MCF 10A (cell line): ENCODE measurements at regions not wholly inside any gene's neighbourhood (a gene's known extent, or its start where the extent isn't known, plus 50 kb on each side); places are given as distances from the start of the nearest gene placed in this dataset.

Experiments
- BruUV-seq: library from RNA; stranded (reverse); fragments of 400-500 nt; replicated peaks from 2 replicates; lab custom pipeline; 2021; lab: Mats Ljungman, UMichigan
- CTCF ChIA-PET: fragments of 300-600 bp; sonication (Branson Sonifier 250); formaldehyde crosslinking; extraction: SDS; loops from one replicate; lab custom pipeline; 2021; ENCODE audit warnings: antibody characterized with exemption, inconsistent platforms; lab: Yijun Ruan, JAX
- POLR2A ChIA-PET: fragments of 300-600, 350-650 bp; sonication (Branson Sonifier 250); formaldehyde crosslinking; extraction: SDS; loops from one replicate; lab custom pipeline; 2020; ENCODE audit warnings: antibody characterized with exemption, inconsistent platforms; lab: Yijun Ruan, JAX
- DNase-seq: peaks from one replicate; pipeline ENCODE4 v3.0.0-alpha.2; 2018; ENCODE audit not compliant: unreplicated experiment
- H3K27ac Mint-ChIP-seq: one replicate; pipeline ENCODE4 v1.8.0; 2022; ENCODE audit warnings: mild to moderate bottlenecking, low read depth, mixed read lengths; ENCODE audit not compliant: unreplicated experiment
- H3K27me3 Mint-ChIP-seq: one replicate; pipeline ENCODE4 v1.8.0; 2022; ENCODE audit warnings: mixed read lengths; ENCODE audit not compliant: insufficient read depth, unreplicated experiment
- H3K36me3 Mint-ChIP-seq: one replicate; pipeline ENCODE4 v1.8.0; 2022; ENCODE audit warnings: mild to moderate bottlenecking, moderate library complexity, mixed read lengths; ENCODE audit not compliant: insufficient read depth, unreplicated experiment
- H3K4me1 Mint-ChIP-seq: one replicate; pipeline ENCODE4 v1.8.0; 2022; ENCODE audit warnings: mixed read lengths; ENCODE audit not compliant: insufficient read depth, unreplicated experiment
- H3K4me3 Mint-ChIP-seq: one replicate; pipeline ENCODE4 v1.8.0; 2022; ENCODE audit warnings: mild to moderate bottlenecking, moderate library complexity, mixed read lengths; ENCODE audit not compliant: unreplicated experiment
- H3K9me3 Mint-ChIP-seq: one replicate; pipeline ENCODE4 v1.8.0; 2022; ENCODE audit warnings: mixed read lengths; ENCODE audit not compliant: unreplicated experiment
- intact Hi-C: fragments of 100-400 bp; cut with micrococcal nuclease; formaldehyde crosslinking; loops from 2 replicates; pipeline ENCODE4 v1.14.1; 2022
- TF ChIP-seq, protein P1 (sequence below): fragments of 200-600 bp; IDR thresholded peaks from one replicate; pipeline ENCODE4 v1.8.0; 2022; ENCODE audit warnings: antibody characterized with exemption, mild to moderate bottlenecking; ENCODE audit not compliant: unreplicated experiment

DNA sequence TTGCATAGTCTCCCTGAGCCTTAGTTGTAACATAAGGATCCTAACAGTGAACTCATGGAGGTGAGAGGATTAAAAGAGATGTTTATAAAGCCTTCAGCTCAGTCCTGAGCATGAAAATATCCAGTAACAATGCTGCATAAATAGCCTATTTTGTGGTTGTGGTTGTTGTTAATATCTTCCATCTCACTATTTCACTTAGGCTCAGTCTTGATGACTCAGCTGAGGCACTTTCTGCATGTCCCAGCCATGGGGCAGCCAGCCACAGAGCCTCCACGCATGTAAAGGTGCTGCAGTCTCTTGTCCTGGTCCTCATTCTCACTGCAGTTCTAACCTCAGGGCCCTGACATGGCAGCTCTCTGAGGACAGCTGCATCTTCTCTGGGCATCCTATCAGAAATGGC, 218.8 kb upstream of the PKDCC start:
- H3K4me3 Mint-ChIP-seq, result no peak overlapping the region
- H3K4me1 Mint-ChIP-seq, result no peaks in the 10 kb centered on the region
- TF ChIP-seq, protein P1, sequence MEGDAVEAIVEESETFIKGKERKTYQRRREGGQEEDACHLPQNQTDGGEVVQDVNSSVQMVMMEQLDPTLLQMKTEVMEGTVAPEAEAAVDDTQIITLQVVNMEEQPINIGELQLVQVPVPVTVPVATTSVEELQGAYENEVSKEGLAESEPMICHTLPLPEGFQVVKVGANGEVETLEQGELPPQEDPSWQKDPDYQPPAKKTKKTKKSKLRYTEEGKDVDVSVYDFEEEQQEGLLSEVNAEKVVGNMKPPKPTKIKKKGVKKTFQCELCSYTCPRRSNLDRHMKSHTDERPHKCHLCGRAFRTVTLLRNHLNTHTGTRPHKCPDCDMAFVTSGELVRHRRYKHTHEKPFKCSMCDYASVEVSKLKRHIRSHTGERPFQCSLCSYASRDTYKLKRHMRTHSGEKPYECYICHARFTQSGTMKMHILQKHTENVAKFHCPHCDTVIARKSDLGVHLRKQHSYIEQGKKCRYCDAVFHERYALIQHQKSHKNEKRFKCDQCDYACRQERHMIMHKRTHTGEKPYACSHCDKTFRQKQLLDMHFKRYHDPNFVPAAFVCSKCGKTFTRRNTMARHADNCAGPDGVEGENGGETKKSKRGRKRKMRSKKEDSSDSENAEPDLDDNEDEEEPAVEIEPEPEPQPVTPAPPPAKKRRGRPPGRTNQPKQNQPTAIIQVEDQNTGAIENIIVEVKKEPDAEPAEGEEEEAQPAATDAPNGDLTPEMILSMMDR, result no peak
- H3K27ac Mint-ChIP-seq, result no peak overlapping the region
- no peaks in the 10 kb centered on the region for H3K9me3 Mint-ChIP-seq
- BruUV-seq, result no TSS peak
- CTCF ChIA-PET, result interaction anchor here (0.7 to 1.6 kb wide), 2 partner anchors 11 to 257 kb away, joined by 3 read pairs; no protein-coding TSS in a partner anchor
- intact Hi-C loops, result no loop called here
- H3K36me3 Mint-ChIP-seq, result no peaks in the 10 kb centered on the region
- DNase-seq, result no peak
- POLR2A ChIA-PET, result no interaction called here
- peaks cover 50% of the 10 kb centered on the region for H3K27me3 Mint-ChIP-seq

DNA sequence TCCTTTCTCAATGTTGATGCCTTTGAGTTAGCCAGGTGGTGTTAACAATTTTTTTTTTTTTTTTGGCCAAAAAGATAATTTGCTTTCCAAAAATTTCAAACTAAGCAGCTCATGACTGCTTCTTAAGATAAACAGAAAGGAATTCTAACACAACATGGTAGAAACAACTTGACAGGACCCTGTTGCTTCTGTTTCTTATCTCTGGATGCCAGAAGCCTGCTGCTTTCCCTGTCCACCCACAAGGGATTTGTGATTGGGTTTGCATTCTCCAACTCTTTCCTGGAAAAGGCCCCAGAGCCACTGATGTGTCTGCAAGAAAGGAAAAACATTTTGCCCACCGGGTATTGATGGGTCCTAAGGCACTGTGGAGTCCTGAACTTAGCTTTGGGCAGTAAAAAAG, 217.2 kb upstream of the PKDCC start:
- BruUV-seq, result no TSS peak
- ChIA-PET CTCF (no interaction called here), POLR2A (no interaction called here)
- intact Hi-C loops, result no loop called here
- DNase-seq, result no peak
- H3K27ac Mint-ChIP-seq, result no peak overlapping the region
- no peak overlapping the region for H3K4me3 Mint-ChIP-seq
- no peaks in the 10 kb centered on the region for H3K36me3 Mint-ChIP-seq
- H3K9me3 Mint-ChIP-seq, result no peaks in the 10 kb centered on the region
- no peaks in the 10 kb centered on the region for H3K4me1 Mint-ChIP-seq
- H3K27me3 Mint-ChIP-seq, result peaks cover 66% of the 10 kb centered on the region
- TF ChIP-seq, protein P1, result no peak

GRCh38 chr2:41832218-41832617, 215.6 kb upstream of the PKDCC start:
- CTCF ChIA-PET, result interaction anchor here (0.7 kb wide), 1 partner anchor 541 kb away, joined by 3 read pairs; no protein-coding TSS in a partner anchor
- peaks cover 70% of the 10 kb centered on the region for H3K27me3 Mint-ChIP-seq
- TF ChIP-seq, protein P1, result no peak
- no peak for DNase-seq
- no peaks in the 10 kb centered on the region for H3K4me1 Mint-ChIP-seq
- no TSS peak for BruUV-seq
- intact Hi-C loops, result no loop called here
- H3K36me3 Mint-ChIP-seq, result no peaks in the 10 kb centered on the region
- H3K27ac Mint-ChIP-seq, result no peak overlapping the region
- H3K4me3 Mint-ChIP-seq, result no peak overlapping the region
- POLR2A ChIA-PET, result no interaction called here
- H3K9me3 Mint-ChIP-seq, result no peaks in the 10 kb centered on the region

GRCh38 chr2:41835401-41835800, 212.4 kb upstream of the PKDCC start:
- peaks cover 71% of the 10 kb centered on the region for H3K27me3 Mint-ChIP-seq

More at GRCh38 chr2:41835401-41835800, 212.4 kb upstream of the PKDCC start:
- BruUV-seq, result no TSS peak
- H3K27ac Mint-ChIP-seq, result no peak overlapping the region
- H3K4me3 Mint-ChIP-seq, result no peak overlapping the region
- TF ChIP-seq, protein P1, result no peak
- intact Hi-C loops, result no loop called here
- DNase-seq, result no peak
- no peaks in the 10 kb centered on the region for H3K36me3 Mint-ChIP-seq
- ChIA-PET POLR2A (interaction anchor here (0.6 kb wide), 1 partner anchor 10 kb away, joined by 3 read pairs; no protein-coding TSS in a partner anchor), CTCF (no interaction called here)
- H3K9me3 Mint-ChIP-seq, result no peaks in the 10 kb centered on the region
- peaks cover under 1% of the 10 kb centered on the region for H3K4me1 Mint-ChIP-seq
